ENCODE measurements at regions not wholly inside any gene's neighbourhood (a gene's known extent, or its start where the extent isn't known, plus 50 kb on each side); places are given as distances from the start of the nearest gene placed in this dataset.

DNA sequence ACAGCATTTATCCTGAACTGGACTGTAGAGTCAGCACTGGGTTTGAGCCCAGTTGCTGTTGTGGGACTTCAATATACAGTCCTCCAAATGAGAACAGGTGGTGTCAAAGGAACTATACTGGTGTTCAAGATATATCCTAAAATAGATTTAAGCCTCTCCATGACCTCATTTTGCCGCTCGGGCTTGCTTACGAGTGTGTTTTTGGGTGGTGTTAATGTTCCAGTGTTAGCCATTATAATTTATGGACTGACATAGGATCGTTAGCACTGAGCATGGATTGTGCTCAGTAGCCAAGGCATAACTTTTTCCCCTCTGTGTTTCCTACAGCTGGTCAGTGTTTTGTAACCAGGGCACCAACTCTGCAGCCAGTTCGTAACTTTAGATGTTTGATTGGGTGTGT is 306.6 kb downstream of the SPATA31D1 start:
- DNase-seq (ENCODE audit: low read depth), result no peak
- no peak overlapping the region for H3K4me3 ChIP-seq (ENCODE audit: low read depth, low read length)
- TF ChIP-seq, protein P1, sequence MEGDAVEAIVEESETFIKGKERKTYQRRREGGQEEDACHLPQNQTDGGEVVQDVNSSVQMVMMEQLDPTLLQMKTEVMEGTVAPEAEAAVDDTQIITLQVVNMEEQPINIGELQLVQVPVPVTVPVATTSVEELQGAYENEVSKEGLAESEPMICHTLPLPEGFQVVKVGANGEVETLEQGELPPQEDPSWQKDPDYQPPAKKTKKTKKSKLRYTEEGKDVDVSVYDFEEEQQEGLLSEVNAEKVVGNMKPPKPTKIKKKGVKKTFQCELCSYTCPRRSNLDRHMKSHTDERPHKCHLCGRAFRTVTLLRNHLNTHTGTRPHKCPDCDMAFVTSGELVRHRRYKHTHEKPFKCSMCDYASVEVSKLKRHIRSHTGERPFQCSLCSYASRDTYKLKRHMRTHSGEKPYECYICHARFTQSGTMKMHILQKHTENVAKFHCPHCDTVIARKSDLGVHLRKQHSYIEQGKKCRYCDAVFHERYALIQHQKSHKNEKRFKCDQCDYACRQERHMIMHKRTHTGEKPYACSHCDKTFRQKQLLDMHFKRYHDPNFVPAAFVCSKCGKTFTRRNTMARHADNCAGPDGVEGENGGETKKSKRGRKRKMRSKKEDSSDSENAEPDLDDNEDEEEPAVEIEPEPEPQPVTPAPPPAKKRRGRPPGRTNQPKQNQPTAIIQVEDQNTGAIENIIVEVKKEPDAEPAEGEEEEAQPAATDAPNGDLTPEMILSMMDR (IDR thresholded peaks at IDR 0.05; ENCODE audit: insufficient read depth, low read length, poor library complexity, severe bottlenecking), result no peak
- H3K27me3 ChIP-seq (ENCODE audit: control insufficient read depth, insufficient read depth, low read length), result no peaks in the 10 kb centered on the region
- no peaks in the 10 kb centered on the region for H3K36me3 ChIP-seq (ENCODE audit: control insufficient read depth, insufficient read depth, low read length)

DNA sequence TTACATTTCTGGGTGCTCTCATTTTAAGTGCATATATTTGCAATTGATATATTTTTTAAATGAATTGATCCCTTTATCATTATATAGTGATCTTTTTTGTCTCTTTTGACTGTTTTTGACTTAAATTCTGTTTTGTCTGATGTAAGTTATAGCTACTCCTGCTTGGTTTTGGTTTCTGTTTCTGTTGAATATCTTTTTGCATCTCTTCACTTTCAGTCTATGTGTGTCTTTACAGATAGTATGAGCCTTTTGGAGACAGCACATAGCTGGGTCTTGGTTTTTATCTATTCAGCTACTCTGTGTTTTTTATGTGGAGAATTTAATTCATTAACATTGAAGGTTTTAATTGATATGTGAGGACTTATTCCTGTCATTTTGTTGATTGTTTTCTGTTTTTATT is 311.3 kb downstream of the SPATA31D1 start:
- TF ChIP-seq, protein P1 (IDR thresholded peaks at IDR 0.05; ENCODE audit: insufficient read depth, low read length, poor library complexity, severe bottlenecking), result no peak
- Histone ChIP-seq H3K36me3 (ENCODE audit: control insufficient read depth, insufficient read depth, low read length) (no peaks in the 10 kb centered on the region), H3K27me3 (ENCODE audit: control insufficient read depth, insufficient read depth, low read length) (no peaks in the 10 kb centered on the region), H3K4me3 (ENCODE audit: low read depth, low read length) (no peak overlapping the region)
- no peak for DNase-seq (ENCODE audit: low read depth)

DNA sequence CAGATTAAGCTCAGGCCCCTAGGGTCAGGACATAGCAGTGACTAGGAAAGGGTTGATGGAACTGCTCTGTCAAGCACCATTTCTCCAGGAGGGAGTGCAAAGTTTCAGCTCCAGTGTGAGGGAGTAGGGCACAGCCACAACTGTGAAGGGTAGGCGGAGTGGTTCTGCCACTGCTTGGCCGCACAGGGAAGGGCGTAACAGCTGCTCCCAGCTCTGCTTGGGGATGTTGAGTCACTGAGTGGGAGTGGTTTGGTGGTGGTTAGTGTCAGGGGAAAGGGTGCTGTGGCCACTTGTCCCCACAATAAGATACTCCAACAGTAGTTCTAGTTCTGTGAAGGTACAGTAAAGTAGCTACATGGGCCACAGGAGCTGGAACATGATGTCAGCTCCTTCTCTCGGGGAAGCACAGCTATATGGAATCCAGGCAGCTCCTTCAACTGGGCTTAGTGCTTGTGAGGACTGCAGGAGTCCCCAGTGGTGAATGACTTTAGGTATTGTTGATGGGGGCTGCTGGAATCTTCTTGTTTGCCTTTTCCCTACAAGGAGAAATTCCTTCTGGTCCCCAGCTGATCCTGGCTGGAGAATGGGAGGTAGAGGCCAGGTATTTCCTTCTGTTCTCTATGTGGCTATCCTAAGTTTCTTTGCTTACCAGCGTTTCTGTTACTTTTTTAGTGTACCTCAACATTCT is 314.5 kb downstream of the SPATA31D1 start:
- Histone ChIP-seq H3K4me3 (ENCODE audit: low read depth, low read length) (no peak overlapping the region), H3K27me3 (ENCODE audit: control insufficient read depth, insufficient read depth, low read length) (no peaks in the 10 kb centered on the region), H3K36me3 (ENCODE audit: control insufficient read depth, insufficient read depth, low read length) (no peaks in the 10 kb centered on the region)
- no peak for DNase-seq (ENCODE audit: low read depth)
- TF ChIP-seq, protein P1 (IDR thresholded peaks at IDR 0.05; ENCODE audit: insufficient read depth, low read length, poor library complexity, severe bottlenecking), result no peak

DNA sequence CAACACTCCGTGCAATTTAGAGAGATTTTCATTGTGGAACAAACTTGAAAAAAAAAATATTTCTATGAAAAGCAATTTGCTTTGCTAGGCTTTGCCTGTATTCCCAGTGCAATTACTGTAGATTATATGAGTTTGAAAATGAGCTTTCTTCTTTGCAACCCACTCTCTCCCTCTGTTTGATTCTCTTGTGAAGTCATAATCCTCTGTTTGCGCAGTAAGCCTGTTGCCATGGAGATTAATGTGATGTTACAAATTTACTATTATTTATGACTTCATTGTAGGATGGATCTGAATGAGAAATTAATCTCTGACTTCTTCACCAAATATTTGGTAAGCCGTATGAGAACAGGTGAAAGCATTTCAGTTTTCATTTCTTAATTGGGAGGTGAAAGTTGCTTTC is 320.3 kb downstream of the SPATA31D1 start:
- TF ChIP-seq, protein P1 (IDR thresholded peaks at IDR 0.05; ENCODE audit: insufficient read depth, low read length, poor library complexity, severe bottlenecking), result no peak

DNA sequence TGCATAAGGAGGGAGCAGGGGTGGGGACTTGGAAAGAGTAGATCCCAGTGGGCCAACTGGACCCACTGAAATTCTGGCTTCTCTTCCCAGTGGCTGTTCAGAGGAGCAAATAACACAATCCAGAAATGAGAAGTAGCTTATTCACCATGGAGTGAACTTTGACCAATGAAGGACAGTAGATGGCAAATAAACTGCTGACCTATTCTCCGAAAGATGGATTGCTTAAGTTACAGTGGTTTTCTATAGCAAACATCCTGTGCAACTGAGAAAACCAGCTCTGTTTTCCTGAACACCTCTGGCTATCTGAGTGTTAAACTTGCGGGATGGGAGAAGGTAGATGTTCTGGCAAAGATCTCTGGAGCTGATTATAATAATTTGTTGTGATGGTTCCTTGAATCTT is 325.1 kb downstream of the SPATA31D1 start:
- Histone ChIP-seq H3K27me3 (ENCODE audit: control insufficient read depth, insufficient read depth, low read length) (no peaks in the 10 kb centered on the region), H3K36me3 (ENCODE audit: control insufficient read depth, insufficient read depth, low read length) (no peaks in the 10 kb centered on the region), H3K4me3 (ENCODE audit: low read depth, low read length) (no peak overlapping the region)
- no peak for DNase-seq (ENCODE audit: low read depth)
- TF ChIP-seq, protein P1 (IDR thresholded peaks at IDR 0.05; ENCODE audit: insufficient read depth, low read length, poor library complexity, severe bottlenecking), result no peak

More for the DNA sequence above, 320.3 kb downstream of the SPATA31D1 start:
- no peak overlapping the region for H3K4me3 ChIP-seq (ENCODE audit: low read depth, low read length)
- H3K36me3 ChIP-seq (ENCODE audit: control insufficient read depth, insufficient read depth, low read length), result no peaks in the 10 kb centered on the region
- no peaks in the 10 kb centered on the region for H3K27me3 ChIP-seq (ENCODE audit: control insufficient read depth, insufficient read depth, low read length)
- DNase-seq (ENCODE audit: low read depth), result no peak

DNA sequence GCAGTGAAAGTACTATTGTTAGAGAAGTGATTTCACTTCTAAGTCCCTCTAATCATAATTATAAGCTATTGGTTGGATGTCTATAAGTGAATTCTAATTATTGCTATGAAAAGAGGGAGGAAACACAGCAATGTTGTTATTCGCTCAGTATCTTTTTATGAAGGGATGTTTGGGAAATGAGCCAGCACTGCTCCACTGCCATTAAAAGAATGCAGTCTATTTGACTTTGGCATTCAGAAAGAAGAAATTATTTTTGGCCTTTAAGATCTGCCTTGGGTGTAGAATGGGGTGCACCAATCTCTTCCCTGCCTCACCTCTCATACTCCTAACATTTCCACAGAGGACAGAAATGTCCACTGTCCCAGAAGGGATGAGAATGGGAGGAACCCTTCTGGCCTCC is 332.0 kb downstream of the SPATA31D1 start:
- Histone ChIP-seq H3K36me3 (ENCODE audit: control insufficient read depth, insufficient read depth, low read length) (no peaks in the 10 kb centered on the region), H3K4me3 (ENCODE audit: low read depth, low read length) (no peak overlapping the region), H3K27me3 (ENCODE audit: control insufficient read depth, insufficient read depth, low read length) (no peaks in the 10 kb centered on the region)
- DNase-seq (ENCODE audit: low read depth), result no peak
- TF ChIP-seq, protein P1 (IDR thresholded peaks at IDR 0.05; ENCODE audit: insufficient read depth, low read length, poor library complexity, severe bottlenecking), result no peak
